ENCODE measurements at regions not wholly inside any gene's neighbourhood (a gene's known extent, or its start where the extent isn't known, plus 50 kb on each side); places are given as distances from the start of the nearest gene placed in this dataset.

DNA sequence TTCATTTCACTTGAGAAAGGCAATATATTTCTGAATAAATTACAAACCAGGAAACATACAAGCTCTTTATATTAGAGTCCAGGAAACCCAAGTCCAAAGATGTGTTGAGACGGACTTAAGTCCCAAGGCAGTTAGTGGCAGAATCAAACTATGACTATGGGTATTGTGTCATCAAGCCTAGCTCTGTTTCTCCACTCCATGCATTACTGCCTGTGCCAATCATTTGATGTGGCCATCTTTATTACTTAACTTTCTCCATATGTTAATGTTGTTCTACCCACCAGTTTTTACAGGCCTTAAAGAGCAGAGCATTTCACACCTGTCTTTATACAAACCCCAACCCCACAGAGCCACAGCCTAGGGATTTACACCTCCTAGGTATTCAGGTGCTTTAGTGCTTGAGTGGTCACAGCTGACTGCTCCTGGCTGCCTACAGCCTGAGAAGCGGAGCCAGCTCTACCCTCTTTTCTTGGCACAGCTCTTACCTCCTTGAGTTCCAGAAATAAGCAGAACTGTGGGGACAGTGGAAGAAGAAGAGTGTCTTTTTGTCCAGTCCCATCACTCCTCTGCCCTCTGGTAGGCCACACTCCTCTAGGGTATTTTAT lies 92.1 kb downstream of the DTWD1 start:
- no peak for TF ChIP-seq FOXM1 (IDR thresholded peaks at IDR 0.05; ENCODE audit: borderline replicate concordance, low read depth)
- TF ChIP-seq EP300 (IDR thresholded peaks at IDR 0.05; ENCODE audit: borderline replicate concordance), result no peak
- TF ChIP-seq NFIC (IDR thresholded peaks at IDR 0.05), result peak; percentile 32; the same call in 1 of the 2 replicates
- no peak for TF ChIP-seq YY1 (IDR thresholded peaks at IDR 0.05; ENCODE audit: low read depth)
- TF ChIP-seq TEAD4 (IDR thresholded peaks at IDR 0.05), result no peak
- no peak for TF ChIP-seq CEBPB (IDR thresholded peaks at IDR 0.05)

DNA sequence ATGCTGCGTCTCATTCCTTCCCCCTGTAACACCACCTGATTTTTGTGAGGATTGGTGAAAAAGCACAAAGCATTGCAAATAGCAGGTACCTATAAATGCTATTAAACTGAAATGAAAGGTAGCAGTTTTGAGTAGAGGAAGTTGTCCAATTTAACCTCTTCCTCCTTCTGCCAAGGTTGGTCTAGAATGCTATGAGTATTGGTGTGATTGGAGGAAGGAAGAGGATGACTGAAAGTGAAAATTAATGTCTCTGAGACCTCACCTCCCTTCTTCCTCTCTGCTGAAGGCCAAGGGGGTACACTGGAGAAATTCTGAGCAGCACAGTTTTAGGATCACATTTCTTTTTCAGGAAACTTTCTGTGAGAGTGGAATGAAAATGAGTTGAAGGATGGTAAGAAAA lies 94.4 kb downstream of the DTWD1 start:
- TF ChIP-seq, protein P1, sequence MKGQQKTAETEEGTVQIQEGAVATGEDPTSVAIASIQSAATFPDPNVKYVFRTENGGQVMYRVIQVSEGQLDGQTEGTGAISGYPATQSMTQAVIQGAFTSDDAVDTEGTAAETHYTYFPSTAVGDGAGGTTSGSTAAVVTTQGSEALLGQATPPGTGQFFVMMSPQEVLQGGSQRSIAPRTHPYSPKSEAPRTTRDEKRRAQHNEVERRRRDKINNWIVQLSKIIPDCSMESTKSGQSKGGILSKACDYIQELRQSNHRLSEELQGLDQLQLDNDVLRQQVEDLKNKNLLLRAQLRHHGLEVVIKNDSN (IDR thresholded peaks at IDR 0.05), result no peak
- TF ChIP-seq NFIC (IDR thresholded peaks at IDR 0.05) (no peak), TCF12 (IDR thresholded peaks at IDR 0.05; ENCODE audit: low read depth) (no peak), FOXM1 (IDR thresholded peaks at IDR 0.05; ENCODE audit: borderline replicate concordance, low read depth) (no peak), RAD21 (IDR thresholded peaks at IDR 0.05; ENCODE audit: low read depth) (no peak), ZBTB7A (IDR thresholded peaks at IDR 0.05; ENCODE audit: low read depth) (no peak), EP300 (IDR thresholded peaks at IDR 0.05; ENCODE audit: borderline replicate concordance) (no peak), CEBPB (IDR thresholded peaks at IDR 0.05) (no peak), CREB1 (IDR thresholded peaks at IDR 0.05; ENCODE audit: low read depth) (no peak), EGR1 (IDR thresholded peaks at IDR 0.05) (no peak), YY1 (IDR thresholded peaks at IDR 0.05; ENCODE audit: low read depth) (no peak), TAF1 (IDR thresholded peaks at IDR 0.05; ENCODE audit: low read depth) (no peak), TEAD4 (IDR thresholded peaks at IDR 0.05) (no peak)
- TF ChIP-seq, protein P2, sequence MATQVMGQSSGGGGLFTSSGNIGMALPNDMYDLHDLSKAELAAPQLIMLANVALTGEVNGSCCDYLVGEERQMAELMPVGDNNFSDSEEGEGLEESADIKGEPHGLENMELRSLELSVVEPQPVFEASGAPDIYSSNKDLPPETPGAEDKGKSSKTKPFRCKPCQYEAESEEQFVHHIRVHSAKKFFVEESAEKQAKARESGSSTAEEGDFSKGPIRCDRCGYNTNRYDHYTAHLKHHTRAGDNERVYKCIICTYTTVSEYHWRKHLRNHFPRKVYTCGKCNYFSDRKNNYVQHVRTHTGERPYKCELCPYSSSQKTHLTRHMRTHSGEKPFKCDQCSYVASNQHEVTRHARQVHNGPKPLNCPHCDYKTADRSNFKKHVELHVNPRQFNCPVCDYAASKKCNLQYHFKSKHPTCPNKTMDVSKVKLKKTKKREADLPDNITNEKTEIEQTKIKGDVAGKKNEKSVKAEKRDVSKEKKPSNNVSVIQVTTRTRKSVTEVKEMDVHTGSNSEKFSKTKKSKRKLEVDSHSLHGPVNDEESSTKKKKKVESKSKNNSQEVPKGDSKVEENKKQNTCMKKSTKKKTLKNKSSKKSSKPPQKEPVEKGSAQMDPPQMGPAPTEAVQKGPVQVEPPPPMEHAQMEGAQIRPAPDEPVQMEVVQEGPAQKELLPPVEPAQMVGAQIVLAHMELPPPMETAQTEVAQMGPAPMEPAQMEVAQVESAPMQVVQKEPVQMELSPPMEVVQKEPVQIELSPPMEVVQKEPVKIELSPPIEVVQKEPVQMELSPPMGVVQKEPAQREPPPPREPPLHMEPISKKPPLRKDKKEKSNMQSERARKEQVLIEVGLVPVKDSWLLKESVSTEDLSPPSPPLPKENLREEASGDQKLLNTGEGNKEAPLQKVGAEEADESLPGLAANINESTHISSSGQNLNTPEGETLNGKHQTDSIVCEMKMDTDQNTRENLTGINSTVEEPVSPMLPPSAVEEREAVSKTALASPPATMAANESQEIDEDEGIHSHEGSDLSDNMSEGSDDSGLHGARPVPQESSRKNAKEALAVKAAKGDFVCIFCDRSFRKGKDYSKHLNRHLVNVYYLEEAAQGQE (IDR thresholded peaks at IDR 0.05; ENCODE audit: low read depth), result no peak
- TF ChIP-seq, protein P3, sequence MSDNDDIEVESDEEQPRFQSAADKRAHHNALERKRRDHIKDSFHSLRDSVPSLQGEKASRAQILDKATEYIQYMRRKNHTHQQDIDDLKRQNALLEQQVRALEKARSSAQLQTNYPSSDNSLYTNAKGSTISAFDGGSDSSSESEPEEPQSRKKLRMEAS (IDR thresholded peaks at IDR 0.05), result no peak

DNA sequence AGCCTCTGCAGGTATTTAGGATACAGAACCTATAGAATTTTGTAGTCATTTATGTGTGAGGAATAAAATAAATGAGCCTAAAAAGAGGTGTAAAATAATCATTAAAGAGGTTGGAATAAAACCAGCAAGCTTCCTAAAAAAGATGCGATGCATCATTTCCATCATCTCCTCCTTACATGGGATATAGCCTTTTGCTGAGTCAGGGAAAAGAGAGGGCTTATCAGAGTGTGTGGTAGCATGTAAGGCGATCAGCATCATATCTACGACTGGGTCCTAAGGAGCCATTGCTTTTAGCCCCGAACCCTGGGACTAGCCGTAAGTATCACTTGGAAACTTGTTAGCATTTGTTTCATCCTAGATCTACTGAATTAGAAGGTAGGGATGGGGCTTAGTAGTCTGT lies 94.9 kb downstream of the DTWD1 start:
- TF ChIP-seq, protein P1 (IDR thresholded peaks at IDR 0.05), result no peak
- TF ChIP-seq YY1 (IDR thresholded peaks at IDR 0.05; ENCODE audit: low read depth) (no peak), ZBTB7A (IDR thresholded peaks at IDR 0.05; ENCODE audit: low read depth) (no peak), FOXM1 (IDR thresholded peaks at IDR 0.05; ENCODE audit: borderline replicate concordance, low read depth) (no peak), RAD21 (IDR thresholded peaks at IDR 0.05; ENCODE audit: low read depth) (no peak), CEBPB (IDR thresholded peaks at IDR 0.05) (no peak), EP300 (IDR thresholded peaks at IDR 0.05; ENCODE audit: borderline replicate concordance) (no peak), TAF1 (IDR thresholded peaks at IDR 0.05; ENCODE audit: low read depth) (no peak), TEAD4 (IDR thresholded peaks at IDR 0.05) (no peak), TCF12 (IDR thresholded peaks at IDR 0.05; ENCODE audit: low read depth) (no peak), CREB1 (IDR thresholded peaks at IDR 0.05; ENCODE audit: low read depth) (no peak), NFIC (IDR thresholded peaks at IDR 0.05) (no peak), EGR1 (IDR thresholded peaks at IDR 0.05) (no peak)
- TF ChIP-seq, protein P2 (IDR thresholded peaks at IDR 0.05; ENCODE audit: low read depth), result no peak
- TF ChIP-seq, protein P3 (IDR thresholded peaks at IDR 0.05), result no peak

DNA sequence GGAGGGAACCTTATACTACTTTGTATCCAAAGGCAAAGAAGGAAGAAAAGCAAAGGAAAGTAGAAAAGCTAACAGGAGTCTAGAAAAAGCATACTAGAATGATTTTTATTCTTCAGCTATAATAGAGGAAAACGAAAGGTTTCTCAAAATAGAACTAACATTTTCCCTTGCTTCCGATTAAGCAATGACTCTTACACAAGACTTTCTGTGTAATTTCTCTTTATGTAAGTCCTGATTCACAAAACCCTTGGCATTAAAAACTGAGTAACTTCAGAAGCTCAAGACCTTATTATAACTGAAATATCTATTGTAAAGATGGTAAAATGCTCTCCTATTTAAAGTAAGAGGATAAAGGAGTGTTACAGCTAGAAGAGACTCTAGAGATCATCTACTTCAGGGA lies 97.4 kb downstream of the DTWD1 start:
- TF ChIP-seq, protein P3 (IDR thresholded peaks at IDR 0.05), result no peak
- TF ChIP-seq ZBTB7A (IDR thresholded peaks at IDR 0.05; ENCODE audit: low read depth) (no peak), TCF12 (IDR thresholded peaks at IDR 0.05; ENCODE audit: low read depth) (no peak), CREB1 (IDR thresholded peaks at IDR 0.05; ENCODE audit: low read depth) (no peak), EP300 (IDR thresholded peaks at IDR 0.05; ENCODE audit: borderline replicate concordance) (no peak), TEAD4 (IDR thresholded peaks at IDR 0.05) (no peak), YY1 (IDR thresholded peaks at IDR 0.05; ENCODE audit: low read depth) (no peak), RAD21 (IDR thresholded peaks at IDR 0.05; ENCODE audit: low read depth) (no peak), EGR1 (IDR thresholded peaks at IDR 0.05) (no peak), FOXM1 (IDR thresholded peaks at IDR 0.05; ENCODE audit: borderline replicate concordance, low read depth) (no peak), TAF1 (IDR thresholded peaks at IDR 0.05; ENCODE audit: low read depth) (no peak), NFIC (IDR thresholded peaks at IDR 0.05) (no peak), CEBPB (IDR thresholded peaks at IDR 0.05) (no peak)
- TF ChIP-seq, protein P1 (IDR thresholded peaks at IDR 0.05), result no peak
- TF ChIP-seq, protein P2 (IDR thresholded peaks at IDR 0.05; ENCODE audit: low read depth), result no peak
